ENCODE measurements at regions not wholly inside any gene's neighbourhood (a gene's known extent, or its start where the extent isn't known, plus 50 kb on each side); places are given as distances from the start of the nearest gene placed in this dataset.

- Mint-ChIP-seq H3K9me3 (no peaks in the 10 kb centered on the region), H3K27me3 (ENCODE audit: low read depth in 3 of 3) (peaks cover 0 to 1% (median 0%) of the 10 kb centered on the region in 3 donors), H3K27ac (no peak overlapping the region), H3K36me3 (no peaks in the 10 kb centered on the region), H3K4me1 (no peaks in the 10 kb centered on the region), H3K4me3 (no peak overlapping the region)
- intact Hi-C loops (cut with micrococcal nuclease): no loop called here
- no CpG with 5 or more reads among the region's 4 CpGs for WGBS (ENCODE audit: insufficient coverage)
- H3K4me2 ChIP-seq (replicated peaks; ENCODE audit: extremely low read depth, low read length, poor library complexity, severe bottlenecking): no peak overlapping the region
- no peaks in the 10 kb centered on the region for H3K27me3 ChIP-seq (ENCODE audit: control insufficient read depth in 2 of 2, insufficient read depth in 2 of 2, low read length in 2 of 2)
- DNase-seq: no peak
- H3K4me3 ChIP-seq (replicated peaks in 1 of 3; ENCODE audit: low read depth in 2 of 3, low read length in 3 of 3): no peak overlapping the region
- H3K9me3 ChIP-seq (replicated peaks in 1 of 2; ENCODE audit: control insufficient read depth in 1 of 2, insufficient read depth in 1 of 2, low read length in 2 of 2): no peaks in the 10 kb centered on the region
- H3K9ac ChIP-seq (ENCODE audit: insufficient read depth, low read length, poor library complexity, severe bottlenecking): no peak overlapping the region
- no peaks in the 10 kb centered on the region for H3K4me1 ChIP-seq (ENCODE audit: control insufficient read depth in 1 of 2, insufficient read depth in 2 of 2, low read length in 2 of 2)
- no peaks in the 10 kb centered on the region for H3K36me3 ChIP-seq (replicated peaks in 1 of 2; ENCODE audit: control insufficient read depth in 1 of 2, insufficient read depth in 2 of 2, low read length in 2 of 2)
- no peaks in the 10 kb centered on the region for H3K79me2 ChIP-seq (ENCODE audit: insufficient read depth, low read length)
- TF ChIP-seq CTCF (IDR thresholded peaks at IDR 0.05): no peak
- H2AFZ ChIP-seq (ENCODE audit: insufficient read depth, low read depth, low read length, poor library complexity, severe bottlenecking): no peak overlapping the region
- H4K20me1 ChIP-seq (ENCODE audit: insufficient read depth, low read length): no peaks in the 10 kb centered on the region
- no peak overlapping the region for H3K27ac ChIP-seq (ENCODE audit: low read depth in 1 of 2, low read length in 2 of 2)
These were observed 205.0 kb upstream of the TECRL start for GRCh38 chr4:64614276-64614675.

- H3K36me3 ChIP-seq (replicated peaks in 1 of 2; ENCODE audit: control insufficient read depth in 1 of 2, insufficient read depth in 2 of 2, low read length in 2 of 2): no peaks in the 10 kb centered on the region
- no peaks in the 10 kb centered on the region for H3K27me3 ChIP-seq (ENCODE audit: control insufficient read depth in 2 of 2, insufficient read depth in 2 of 2, low read length in 2 of 2)
- no peaks in the 10 kb centered on the region for H3K4me1 ChIP-seq (ENCODE audit: control insufficient read depth in 1 of 2, insufficient read depth in 2 of 2, low read length in 2 of 2)
- no peak overlapping the region for H2AFZ ChIP-seq (ENCODE audit: insufficient read depth, low read depth, low read length, poor library complexity, severe bottlenecking)
- H3K9me3 Mint-ChIP-seq: no peaks in the 10 kb centered on the region
- intact Hi-C loops (cut with micrococcal nuclease): no loop called here
- WGBS (ENCODE audit: insufficient coverage): 60% methylated on average over 1 of the region's 2 CpGs
- H3K9me3 ChIP-seq (replicated peaks in 1 of 2; ENCODE audit: control insufficient read depth in 1 of 2, insufficient read depth in 1 of 2, low read length in 2 of 2): no peaks in the 10 kb centered on the region
- no peaks in the 10 kb centered on the region for H3K79me2 ChIP-seq (ENCODE audit: insufficient read depth, low read length)
- no peaks in the 10 kb centered on the region for H4K20me1 ChIP-seq (ENCODE audit: insufficient read depth, low read length)
- H3K4me3 Mint-ChIP-seq: no peak overlapping the region
- TF ChIP-seq CTCF (IDR thresholded peaks at IDR 0.05): no peak
- H3K4me2 ChIP-seq (replicated peaks; ENCODE audit: extremely low read depth, low read length, poor library complexity, severe bottlenecking): no peak overlapping the region
- H3K4me1 Mint-ChIP-seq: no peaks in the 10 kb centered on the region
- no peak overlapping the region for H3K9ac ChIP-seq (ENCODE audit: insufficient read depth, low read length, poor library complexity, severe bottlenecking)
- H3K27ac ChIP-seq (ENCODE audit: low read depth in 1 of 2, low read length in 2 of 2): no peak overlapping the region
- peaks cover 0 to 1% (median 0%) of the 10 kb centered on the region in 3 donors for H3K27me3 Mint-ChIP-seq (ENCODE audit: low read depth in 3 of 3)
- no peak overlapping the region for H3K4me3 ChIP-seq (replicated peaks in 1 of 3; ENCODE audit: low read depth in 2 of 3, low read length in 3 of 3)
- no peaks in the 10 kb centered on the region for H3K36me3 Mint-ChIP-seq
- DNase-seq: no peak
- H3K27ac Mint-ChIP-seq: no peak overlapping the region
These were observed 203.8 kb upstream of the TECRL start for GRCh38 chr4:64613046-64613445.

All from CD14-positive monocyte (primary cell).